Activated T-cell treated with anti-CD3 and anti-CD28 coated beads for 4 hours (primary cell): ENCODE measurements at regions not wholly inside any gene's neighbourhood (a gene's known extent, or its start where the extent isn't known, plus 50 kb on each side); places are given as distances from the start of the nearest gene placed in this dataset.
"Not testable (repeated sequence)": the region's sequence is repeated elsewhere in the genome, so short reads cannot be mapped to it uniquely, and the experiment has no call there.

Experiments used
- DNase-seq: peaks from one replicate; pipeline ENCODE4 v3.0.0-alpha.2; 2020

DNA sequence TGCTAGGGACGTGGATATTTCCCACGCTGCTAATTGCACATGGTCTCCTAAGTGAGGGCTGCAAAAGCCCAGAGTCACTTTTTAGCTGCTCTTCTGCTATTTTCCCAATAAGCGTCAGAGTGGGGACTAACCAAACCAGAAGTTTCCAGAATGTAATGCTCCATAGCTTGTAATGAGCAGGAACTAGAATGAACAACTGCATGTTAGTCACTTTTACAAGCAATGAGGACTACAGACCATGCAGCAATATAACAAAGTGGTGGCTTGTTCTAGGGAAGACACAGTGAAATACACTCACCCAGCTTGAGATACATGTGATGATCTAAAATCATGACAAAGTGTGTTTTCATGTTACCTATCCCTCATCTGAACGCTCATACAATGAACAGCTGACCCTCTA is 314.1 kb upstream of the SGK1 start:
- DNase-seq: no peak

- no peak for DNase-seq
Measured at GRCh38 chr6:134631398-134631924, 313.5 kb upstream of the SGK1 start.

DNA sequence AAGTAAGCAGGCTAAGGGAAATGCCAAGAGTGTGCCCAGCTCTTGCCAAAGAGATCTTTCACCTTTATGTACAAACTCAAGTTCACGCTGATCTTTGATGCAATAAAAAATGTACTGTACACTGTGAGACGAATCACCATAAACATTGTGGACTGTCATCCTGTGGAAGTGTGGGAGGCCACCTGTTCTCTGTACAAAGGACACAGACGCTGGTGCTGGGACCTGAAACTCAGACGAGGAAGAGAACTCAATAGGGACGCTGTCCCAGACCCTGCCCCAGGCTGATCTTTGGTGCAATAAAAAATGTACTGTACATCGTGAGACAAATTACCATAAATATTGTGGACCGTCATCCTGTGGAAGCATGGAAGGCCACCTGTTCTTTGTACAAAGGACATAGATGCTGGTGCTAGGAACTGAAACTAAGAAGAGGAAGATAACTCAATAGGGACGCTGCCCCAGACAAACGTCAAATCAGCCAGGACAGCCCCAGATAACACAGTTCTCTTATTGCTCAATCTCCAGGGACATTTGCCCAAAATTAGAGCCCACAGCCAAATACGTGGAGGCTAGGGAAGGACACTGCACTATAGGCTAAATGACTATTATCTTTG is 312.7 kb upstream of the SGK1 start:
- no peak for DNase-seq

GRCh38 chr6:134628154-134628553 is 310.2 kb upstream of the SGK1 start:
- DNase-seq: no peak

DNA sequence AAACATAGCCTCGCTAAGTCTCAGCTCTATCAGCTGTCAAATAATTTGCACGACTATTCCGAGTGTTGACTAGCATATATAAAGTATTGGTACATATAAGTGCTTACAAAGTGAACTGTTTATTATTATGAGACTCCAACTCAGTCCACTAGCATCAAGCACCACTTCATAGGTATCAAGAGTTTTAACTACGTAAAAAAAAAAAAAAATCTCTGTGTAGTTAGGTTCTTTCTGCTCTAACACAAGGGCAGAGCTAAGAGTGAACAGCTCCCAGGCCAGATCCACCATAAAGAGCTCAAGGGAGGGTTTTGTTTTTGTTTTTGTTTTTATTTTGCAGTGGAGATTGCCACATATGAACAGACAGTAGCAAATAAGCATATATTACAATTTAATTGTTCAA is 309.8 kb upstream of the SGK1 start:
- DNase-seq: no peak

DNA sequence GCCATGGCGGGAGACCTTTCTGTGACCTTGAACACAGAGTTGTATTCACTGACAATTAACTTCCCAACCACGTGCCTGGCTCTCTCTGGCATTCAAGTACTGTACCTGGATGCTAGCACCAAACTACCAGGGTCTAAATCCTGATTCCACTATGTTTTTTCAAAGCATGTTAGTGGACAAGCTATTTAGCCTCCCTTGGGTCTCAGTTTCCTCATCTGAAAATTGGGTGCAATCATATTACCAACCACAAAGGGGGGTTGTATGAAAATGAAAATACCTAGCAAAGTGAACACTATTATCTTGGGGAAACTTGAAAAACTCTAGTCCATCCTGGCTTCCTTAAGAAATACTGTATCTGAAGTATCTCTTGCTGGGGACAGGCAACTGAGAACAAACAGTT is 308.7 kb upstream of the SGK1 start:
- no peak for DNase-seq

- no peak for DNase-seq
Measured at GRCh38 chr6:134626086-134626485, 308.2 kb upstream of the SGK1 start.

DNA sequence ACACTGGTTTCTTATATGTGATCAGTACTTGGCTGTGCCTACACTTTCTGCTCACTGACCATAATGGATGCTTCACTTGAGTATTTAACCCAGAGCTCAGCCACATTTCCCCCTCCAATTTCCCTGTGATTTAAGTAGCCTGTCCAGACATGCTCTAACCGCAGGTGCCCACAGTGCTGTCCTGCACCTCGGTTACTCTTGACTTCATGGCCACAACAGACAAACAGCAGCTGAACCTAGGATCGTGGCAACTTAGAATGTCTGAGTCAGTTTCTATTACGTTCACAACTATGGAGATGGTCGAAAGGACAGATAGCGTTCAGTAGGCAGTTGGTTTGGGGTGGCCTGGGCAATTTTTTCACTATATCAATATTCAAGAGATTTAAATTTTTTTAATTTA is 306.9 kb upstream of the SGK1 start:
- no peak for DNase-seq

GRCh38 chr6:134623401-134623800 is 305.5 kb upstream of the SGK1 start:
- DNase-seq: no peak

DNA sequence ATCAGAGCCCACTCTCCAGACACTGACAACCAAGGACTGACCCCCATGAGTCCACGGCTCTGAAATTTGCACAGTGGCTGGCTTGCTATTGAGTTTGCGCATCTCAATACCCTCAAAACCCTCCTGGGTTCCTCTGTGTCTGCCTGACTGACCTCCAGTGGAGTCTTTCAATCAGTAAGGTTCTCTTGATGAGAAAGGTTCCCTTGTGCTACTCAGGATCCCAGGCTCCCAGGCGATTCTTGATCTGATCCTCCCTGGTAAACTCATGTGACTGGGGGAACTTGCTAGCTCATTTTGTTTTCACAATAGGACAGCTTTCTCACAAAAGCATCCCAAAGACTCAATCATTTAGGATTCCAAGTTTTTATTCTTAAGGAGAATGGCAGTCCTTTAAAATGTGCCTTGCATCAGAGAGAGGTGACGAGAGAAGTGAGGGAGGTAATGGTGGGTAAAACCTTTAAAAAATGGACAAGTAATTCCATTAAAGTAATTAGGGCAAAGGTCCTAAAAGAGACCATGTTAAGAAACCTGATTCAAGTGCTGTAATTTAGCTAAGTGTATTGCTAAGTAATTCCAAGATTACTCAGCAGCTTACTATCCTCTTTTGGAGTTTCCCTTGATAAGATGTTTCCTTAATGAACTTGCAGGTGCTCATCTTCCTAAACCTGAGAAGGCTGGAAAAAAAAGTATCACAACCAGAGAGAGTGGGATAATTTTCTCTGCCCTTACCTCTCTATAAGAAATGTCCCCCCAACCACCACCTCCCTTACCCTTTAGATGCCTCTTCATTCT is 304.7 kb upstream of the SGK1 start:
- no peak for DNase-seq

DNA sequence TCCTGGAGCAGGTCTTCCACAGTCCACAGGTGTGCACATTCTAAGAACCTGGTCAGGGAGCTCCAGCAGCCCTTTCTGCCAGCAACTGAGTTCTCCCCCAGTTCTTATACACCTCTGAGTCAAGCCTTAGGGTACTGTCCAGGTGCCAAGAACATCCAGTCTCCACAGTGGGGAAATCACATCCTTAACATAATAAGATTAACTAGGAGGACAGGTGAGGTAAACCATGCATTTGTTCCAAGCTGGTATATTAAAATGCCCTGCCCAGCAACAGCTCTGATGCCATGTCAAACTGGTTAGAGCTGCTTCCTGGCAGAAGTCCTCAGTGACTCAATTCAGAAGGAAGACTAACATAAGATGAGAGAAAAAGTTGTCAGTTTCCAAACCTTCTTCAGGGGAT is 303.9 kb upstream of the SGK1 start:
- no peak for DNase-seq

- no peak for DNase-seq
Measured at GRCh38 chr6:134619789-134620188, 301.9 kb upstream of the SGK1 start.

- DNase-seq: no peak
Measured at GRCh38 chr6:134619077-134619476, 301.2 kb upstream of the SGK1 start.

DNA sequence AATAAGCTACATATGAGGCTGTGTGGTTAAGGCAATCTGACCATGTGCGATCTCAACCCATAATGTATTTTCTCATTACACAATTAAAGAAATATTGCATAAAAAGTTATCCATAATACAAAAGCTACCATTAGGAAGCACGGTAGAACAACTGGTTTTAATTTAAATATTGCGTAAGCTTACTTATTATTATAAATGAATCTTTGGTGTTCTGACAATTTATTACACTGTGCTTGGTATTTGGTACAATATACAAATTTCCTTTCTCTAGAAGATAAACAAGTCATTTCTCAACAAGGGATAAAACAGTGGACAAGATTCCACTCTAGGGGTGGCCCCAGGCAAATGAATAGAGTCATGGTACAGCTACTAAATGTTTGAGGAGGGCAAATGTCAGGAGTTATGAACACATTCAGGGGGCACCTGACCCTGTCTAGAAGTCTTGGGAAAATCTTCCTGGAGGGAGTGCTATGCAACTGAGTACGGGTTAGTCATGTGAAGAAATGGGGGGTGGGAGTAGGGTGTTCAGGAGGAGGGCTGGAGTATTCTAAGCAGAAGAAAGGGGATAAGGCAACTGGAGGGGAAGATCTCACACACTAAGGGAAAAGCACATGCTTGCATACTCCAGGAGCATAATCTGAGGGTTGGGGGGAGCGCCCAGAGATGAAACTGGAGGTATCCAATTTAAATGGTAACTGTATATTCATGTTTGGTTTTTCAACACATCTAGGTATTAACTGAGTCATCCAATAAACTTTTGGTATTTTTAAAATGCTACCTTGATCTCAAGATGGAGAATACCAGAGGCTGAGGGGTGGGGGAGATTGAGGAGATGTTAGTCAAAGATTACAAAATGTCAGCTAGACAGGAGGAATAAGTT is 296.9 kb upstream of the SGK1 start:
- no peak for DNase-seq

DNA sequence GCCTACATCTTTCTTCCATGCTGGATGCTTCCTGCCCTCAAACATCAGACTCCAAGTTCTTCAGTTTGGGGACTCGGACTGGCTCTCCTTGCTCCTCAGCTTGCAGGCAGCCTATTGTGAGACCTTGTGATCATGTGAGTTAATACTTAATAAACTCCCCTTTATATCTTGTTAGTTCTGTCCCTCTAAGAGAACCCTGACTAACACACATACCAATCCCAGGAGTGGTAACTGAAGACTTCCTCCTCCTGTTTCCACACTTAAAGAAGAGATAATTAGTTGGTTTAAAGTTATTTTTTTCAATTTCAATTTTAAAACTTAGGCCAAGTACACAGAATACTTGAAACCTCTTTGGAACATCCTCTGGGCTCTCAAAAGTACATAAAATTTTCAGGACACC is 294.2 kb upstream of the SGK1 start:
- not testable (repeated sequence) for DNase-seq

DNA sequence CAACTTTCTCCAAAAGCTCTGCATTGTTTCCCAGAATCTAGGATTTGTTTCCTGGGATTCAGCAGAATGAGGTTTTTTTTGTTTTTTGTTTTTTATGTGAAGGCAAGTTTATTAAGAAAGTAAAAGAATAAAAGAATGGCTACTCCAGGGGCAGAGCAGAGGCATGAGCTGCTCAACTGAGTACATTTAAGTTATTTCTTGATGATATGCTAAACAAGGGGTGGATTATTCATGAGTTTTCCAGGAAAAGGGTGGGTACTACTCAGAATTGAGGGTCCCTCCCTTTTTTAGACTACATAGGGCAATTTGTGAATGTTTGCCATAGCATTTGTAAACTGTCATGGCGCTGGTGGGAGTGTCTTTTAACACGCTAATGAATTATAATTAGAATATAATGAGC is 292.5 kb upstream of the SGK1 start:
- DNase-seq: no peak

- DNase-seq: no peak
Measured at GRCh38 chr6:134609716-134610261, 291.9 kb upstream of the SGK1 start.

- no peak for DNase-seq
Measured at GRCh38 chr6:134607411-134607810, 289.5 kb upstream of the SGK1 start.

- no peak for DNase-seq
Measured at GRCh38 chr6:134605034-134605433, 287.1 kb upstream of the SGK1 start.

DNA sequence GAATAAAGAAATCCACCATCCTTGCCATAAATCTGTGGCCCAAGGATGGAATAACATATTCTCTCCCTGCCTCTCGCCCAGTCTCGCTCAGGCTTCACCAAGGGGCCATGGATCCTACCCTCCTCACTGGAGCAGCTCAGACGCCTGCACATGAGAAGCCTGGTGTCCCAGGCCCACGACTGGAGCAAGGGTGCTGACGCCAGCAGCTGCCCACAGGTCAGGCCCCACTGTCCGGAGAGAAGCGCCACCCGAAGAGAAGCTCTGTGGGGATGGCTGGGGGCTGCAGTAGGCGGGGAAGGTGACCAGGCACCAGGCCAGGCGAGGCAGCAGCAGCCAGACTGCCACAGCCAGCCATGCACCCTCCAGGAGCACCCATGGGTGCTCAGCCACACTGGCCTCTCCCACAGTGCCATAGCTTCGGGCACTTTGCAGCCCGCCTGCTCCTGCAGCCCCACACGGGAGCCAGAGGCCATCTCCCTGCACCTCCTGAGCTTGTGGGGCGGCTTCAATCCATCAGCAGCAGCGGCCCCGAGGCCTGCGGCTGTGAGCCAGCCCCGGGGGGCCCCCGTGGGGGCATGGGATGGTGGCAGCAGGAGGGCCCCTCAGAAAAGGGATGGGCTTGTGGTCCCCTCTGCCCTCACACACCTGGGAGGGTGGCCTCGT is 286.2 kb upstream of the SGK1 start:
- no peak for DNase-seq

GRCh38 chr6:134603561-134603960 is 285.6 kb upstream of the SGK1 start:
- no peak for DNase-seq

DNA sequence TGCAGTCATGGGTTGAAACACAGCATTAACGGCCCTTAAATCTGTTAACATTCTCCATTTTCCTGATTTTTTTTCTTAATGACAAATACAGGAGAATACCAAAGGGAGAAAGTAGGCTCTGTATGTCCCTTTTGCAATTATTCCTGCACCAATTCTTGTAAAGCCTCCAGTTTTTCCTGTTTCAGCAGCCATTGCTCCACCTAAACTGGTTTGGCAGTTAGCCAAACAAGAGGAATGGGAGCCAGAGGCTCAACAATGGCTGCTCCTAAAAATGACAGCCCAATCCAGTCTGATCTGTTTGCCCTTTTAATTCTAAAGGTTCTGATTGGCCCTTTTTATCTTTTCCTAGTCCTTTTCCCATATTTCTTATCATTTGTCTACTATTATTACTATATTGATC is 284.2 kb upstream of the SGK1 start:
- DNase-seq: no peak

- no peak for DNase-seq
Measured at GRCh38 chr6:134600671-134601070, 282.8 kb upstream of the SGK1 start.
